OCI-LY3 (cell line): ENCODE measurements at regions not wholly inside any gene's neighbourhood (a gene's known extent, or its start where the extent isn't known, plus 50 kb on each side); places are given as distances from the start of the nearest gene placed in this dataset.

ENCODE experiments used
- H2AFZ ChIP-seq: fragments of 200-600, 300-600 bp; shearing (Covaris generic); 2 replicates; pipeline ENCODE4 v1.6.0; 2014; ENCODE audit warnings: antibody characterized with exemption, low read depth, low read length
- H3K27ac ChIP-seq: fragments of 200-600, 300-600 bp; sonication (generic); 2 replicates; pipeline ENCODE4 v1.5.1; 2014; ENCODE audit warnings: mild to moderate bottlenecking, low read length, moderate library complexity, mixed read lengths
- H3K27me3 ChIP-seq: fragments of 200-600, 300-600 bp; sonication (generic); 2 replicates; pipeline ENCODE4 v1.6.1; 2014; ENCODE audit warnings: low read depth, low read length, mixed read lengths
- H3K36me3 ChIP-seq: fragments of 200-600, 300-600 bp; sonication (generic); replicated peaks from 2 replicates; pipeline ENCODE3; 2014; ENCODE audit warnings: low read depth, low read length, mixed read lengths
- H3K4me1 ChIP-seq: fragments of 300-600, 200-600 bp; sonication (generic); 2 replicates; pipeline ENCODE4 v1.6.1; 2014; ENCODE audit warnings: low read length, mixed read lengths
- H3K4me2 ChIP-seq: fragments of 200-600, 300-600 bp; sonication (generic); 2 replicates; pipeline ENCODE4 v1.6.1; 2014; ENCODE audit warnings: low read length, mixed read lengths
- H3K4me3 ChIP-seq: fragments of 300-600, 200-600 bp; sonication (generic); 2 replicates; pipeline ENCODE4 v1.5.1; 2014; ENCODE audit warnings: antibody characterized with exemption, mild to moderate bottlenecking, low read length, moderate library complexity
- H3K79me2 ChIP-seq: fragments of 300-600, 200-600 bp; shearing (Covaris generic); 2 replicates; pipeline ENCODE4 v1.6.1; 2014; ENCODE audit warnings: mild to moderate bottlenecking, low read length, mixed read lengths
- H3K9ac ChIP-seq: fragments of 300-600, 200-600 bp; shearing (Covaris generic); 2 replicates; pipeline ENCODE4 v1.6.0; 2014; ENCODE audit warnings: mild to moderate bottlenecking, low read length, moderate library complexity
- H3K9me3 ChIP-seq: fragments of 200-600, 300-600 bp; shearing (Covaris generic); 2 replicates; pipeline ENCODE4 v1.6.1; 2014; ENCODE audit warnings: low read length, mixed read lengths; ENCODE audit not compliant: insufficient read depth
- H4K20me1 ChIP-seq: fragments of 200-600, 300-600 bp; sonication (generic); 2 replicates; pipeline ENCODE4 v1.6.1; 2016; ENCODE audit warnings: low read length, mixed read lengths; ENCODE audit not compliant: insufficient read depth
- CTCF ChIP-seq: fragments of 200-600, 300-600 bp; sonication (generic); IDR thresholded peaks from 2 replicates; pipeline ENCODE4 v1.5.1; 2014; ENCODE audit warnings: antibody characterized with exemption, low read length, low read depth
- EZH2phosphoT487 ChIP-seq: fragments of 200-600 bp; shearing (Covaris generic); IDR thresholded peaks from 2 replicates; pipeline ENCODE4 v1.6.1; 2018; ENCODE audit warnings: antibody characterized with exemption, mixed run types, low read depth

DNA sequence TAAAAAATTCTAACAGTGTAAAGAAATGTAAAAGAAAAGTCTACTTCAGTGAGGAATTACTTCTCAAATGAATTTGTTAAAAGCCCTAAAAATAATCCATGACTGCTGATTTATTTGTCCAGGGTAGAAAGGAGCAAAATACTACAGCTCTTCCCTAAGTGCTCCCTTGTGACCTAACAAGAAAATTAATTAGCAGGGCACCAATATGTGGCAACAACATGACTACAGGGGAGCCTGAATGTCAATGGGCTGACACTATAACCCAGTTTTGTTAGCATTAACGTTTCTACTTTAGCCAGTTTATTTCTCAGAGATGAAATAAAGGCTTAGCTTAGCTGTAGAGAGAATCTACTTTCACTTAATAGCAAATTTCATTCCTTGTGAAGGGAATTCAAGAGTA lies 918.9 kb upstream of the EPHA5 start:
- Histone ChIP-seq H2AFZ (no peak overlapping the region), H3K4me3 (no peak overlapping the region)
- no peak for TF ChIP-seq EZH2phosphoT487
- TF ChIP-seq CTCF, result no peak

GRCh38 chr4:66585767-66586166 lies 915.5 kb upstream of the EPHA5 start:
- H3K4me1 ChIP-seq, result peaks cover 8% of the 10 kb centered on the region
- H3K36me3 ChIP-seq, result no peaks in the 10 kb centered on the region
- peak overlapping the region; percentile 6; the same call in 1 of the 2 replicates for H3K4me2 ChIP-seq
- H4K20me1 ChIP-seq, result no peaks in the 10 kb centered on the region
- H3K9ac ChIP-seq, result no peak overlapping the region
- no peak overlapping the region for H2AFZ ChIP-seq
- no peak overlapping the region for H3K4me3 ChIP-seq
- TF ChIP-seq CTCF (no peak), EZH2phosphoT487 (no peak)
- no peaks in the 10 kb centered on the region for H3K27me3 ChIP-seq
- H3K79me2 ChIP-seq, result no peaks in the 10 kb centered on the region
- H3K9me3 ChIP-seq, result no peaks in the 10 kb centered on the region
- no peak overlapping the region for H3K27ac ChIP-seq

More for the DNA sequence above, 918.9 kb upstream of the EPHA5 start:
- Histone ChIP-seq H4K20me1 (no peaks in the 10 kb centered on the region), H3K9ac (no peak overlapping the region), H3K9me3 (no peaks in the 10 kb centered on the region), H3K27me3 (no peaks in the 10 kb centered on the region), H3K36me3 (no peaks in the 10 kb centered on the region), H3K79me2 (no peaks in the 10 kb centered on the region), H3K4me2 (no peak overlapping the region), H3K27ac (no peak overlapping the region), H3K4me1 (peaks cover 8% of the 10 kb centered on the region)

- no peak overlapping the region for H3K27ac ChIP-seq
- H3K4me2 ChIP-seq, result no peak overlapping the region
These were observed 907.6 kb upstream of the EPHA5 start for GRCh38 chr4:66577922-66578321.

DNA sequence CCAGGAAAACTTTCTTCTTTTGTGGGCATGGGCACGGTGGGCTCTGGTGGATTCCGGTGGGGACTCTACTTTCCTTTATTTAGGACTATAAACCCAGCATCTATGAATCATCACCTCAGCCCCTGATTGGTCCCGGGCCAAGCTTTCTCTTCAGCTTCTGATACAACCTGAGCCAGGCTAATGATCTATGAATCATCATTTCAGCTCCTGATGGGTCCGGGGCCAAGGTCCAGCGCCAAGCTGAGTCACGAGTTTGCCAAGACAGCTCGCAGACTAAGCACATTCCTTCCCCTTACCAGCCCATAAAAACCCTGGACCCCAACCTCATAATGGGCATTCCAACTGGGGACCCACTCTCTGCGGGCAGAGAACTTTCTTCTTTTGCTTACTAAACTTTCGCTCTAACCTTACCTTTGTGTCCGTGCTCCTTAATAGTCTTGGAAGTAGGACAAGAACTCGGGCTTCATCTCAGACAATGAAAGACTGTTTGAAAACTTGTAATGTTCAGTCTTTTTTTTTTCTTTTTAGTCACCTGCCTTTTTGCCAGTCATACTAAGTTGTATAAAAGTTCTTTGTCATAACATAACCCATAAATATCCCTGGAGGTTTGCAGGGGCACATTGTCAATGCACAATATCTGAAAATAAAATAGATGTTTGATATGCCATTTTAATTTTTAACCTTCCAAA lies 904.9 kb upstream of the EPHA5 start:
- Histone ChIP-seq H4K20me1 (no peaks in the 10 kb centered on the region), H3K27me3 (no peaks in the 10 kb centered on the region), H3K9ac (no peak overlapping the region), H3K4me1 (no peaks in the 10 kb centered on the region), H3K9me3 (no peaks in the 10 kb centered on the region), H3K27ac (no peak overlapping the region), H3K4me2 (no peak overlapping the region), H2AFZ (no peak overlapping the region), H3K4me3 (no peak overlapping the region), H3K36me3 (no peaks in the 10 kb centered on the region), H3K79me2 (no peaks in the 10 kb centered on the region)
- TF ChIP-seq CTCF, result no peak
- no peak for TF ChIP-seq EZH2phosphoT487

More at GRCh38 chr4:66577922-66578321, 907.6 kb upstream of the EPHA5 start:
- Histone ChIP-seq H3K4me3 (no peak overlapping the region), H3K27me3 (no peaks in the 10 kb centered on the region), H2AFZ (no peak overlapping the region), H4K20me1 (no peaks in the 10 kb centered on the region), H3K9me3 (no peaks in the 10 kb centered on the region), H3K9ac (no peak overlapping the region), H3K4me1 (no peaks in the 10 kb centered on the region), H3K79me2 (no peaks in the 10 kb centered on the region), H3K36me3 (no peaks in the 10 kb centered on the region)
- no peak for TF ChIP-seq EZH2phosphoT487
- TF ChIP-seq CTCF, result no peak
